ENCODE measurements at regions not wholly inside any gene's neighbourhood (a gene's known extent, or its start where the extent isn't known, plus 50 kb on each side); places are given as distances from the start of the nearest gene placed in this dataset.

- no peak for DNase-seq
Measured at GRCh38 chr9:17894501-17895160, 315.8 kb downstream of the SH3GL2 start.

GRCh38 chr9:17900606-17901005 lies 321.7 kb downstream of the SH3GL2 start:
- no peak for DNase-seq

- no peak for DNase-seq
Measured at GRCh38 chr9:17905366-17905765, 326.5 kb downstream of the SH3GL2 start.

GRCh38 chr9:17905781-17906175 lies 326.9 kb downstream of the SH3GL2 start:
- no peak for DNase-seq

GRCh38 chr9:17906176-17906840 lies 327.4 kb downstream of the SH3GL2 start:
- no peak for DNase-seq

- no peak for DNase-seq
Measured at GRCh38 chr9:17906841-17907778, 328.2 kb downstream of the SH3GL2 start.

- DNase-seq, result no peak
Measured at GRCh38 chr9:17907779-17908508, 329.1 kb downstream of the SH3GL2 start.

GRCh38 chr9:17926246-17926645 lies 347.4 kb downstream of the SH3GL2 start:
- DNase-seq, result no peak

- no peak for DNase-seq
Measured at GRCh38 chr9:17927616-17928015, 348.8 kb downstream of the SH3GL2 start.

GRCh38 chr9:17928228-17928627 lies 349.4 kb downstream of the SH3GL2 start:
- no peak for DNase-seq

GRCh38 chr9:17928768-17929167 lies 349.9 kb downstream of the SH3GL2 start:
- DNase-seq, result no peak

GRCh38 chr9:17929506-17929905 lies 350.6 kb downstream of the SH3GL2 start:
- DNase-seq, result no peak

- no peak for DNase-seq
Measured at GRCh38 chr9:17930071-17930470, 351.2 kb downstream of the SH3GL2 start.

GRCh38 chr9:17936365-17936764 lies 357.5 kb downstream of the SH3GL2 start:
- DNase-seq, result no peak

- DNase-seq, result no peak
Measured at GRCh38 chr9:17938035-17938655, 359.3 kb downstream of the SH3GL2 start.

GRCh38 chr9:17942498-17942897 lies 363.6 kb downstream of the SH3GL2 start:
- peak; percentile 49 for DNase-seq

GRCh38 chr9:17955409-17955808 lies 376.5 kb downstream of the SH3GL2 start:
- no peak for DNase-seq

- DNase-seq, result no peak
Measured at GRCh38 chr9:17958363-17958762, 379.5 kb downstream of the SH3GL2 start.

- DNase-seq, result no peak
Measured at GRCh38 chr9:17962747-17963146, 383.9 kb downstream of the SH3GL2 start.

- DNase-seq, result no peak
Measured at GRCh38 chr9:17963498-17963897, 384.6 kb downstream of the SH3GL2 start.

GRCh38 chr9:17967731-17968130 lies 388.9 kb downstream of the SH3GL2 start:
- DNase-seq, result no peak

GRCh38 chr9:17969232-17969631 lies 390.4 kb downstream of the SH3GL2 start:
- no peak for DNase-seq

- DNase-seq, result no peak
Measured at GRCh38 chr9:17970277-17970676, 391.4 kb downstream of the SH3GL2 start.
